ENCODE measurements at regions not wholly inside any gene's neighbourhood (a gene's known extent, or its start where the extent isn't known, plus 50 kb on each side); places are given as distances from the start of the nearest gene placed in this dataset.

DNA sequence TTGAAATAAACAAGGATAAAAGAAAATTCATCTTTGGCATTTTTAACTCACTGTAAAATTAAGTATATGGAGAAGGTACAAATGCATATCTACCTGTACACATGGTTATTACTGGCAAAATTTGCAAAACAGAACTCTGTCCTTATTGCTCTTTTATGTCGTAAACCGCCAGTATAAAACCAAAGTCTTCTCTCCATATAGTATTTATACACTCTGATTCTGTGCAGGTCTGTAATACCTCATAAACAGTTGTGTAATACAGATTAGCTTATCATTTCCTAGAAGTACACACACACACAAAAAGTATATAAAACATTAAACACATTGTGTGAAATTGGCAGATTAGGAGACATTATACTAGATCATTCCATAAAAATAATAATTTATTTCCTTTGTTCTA, 406.6 kb upstream of the ANO3 start:
- peaks cover 0 to 6% (median 1%) of the 10 kb centered on the region in 4 donors for H3K9me3 ChIP-seq (ENCODE audit: control insufficient read depth in 4 of 4, insufficient read depth in 3 of 4, low read length in 3 of 4)
- no peak for DNase-seq
- peaks cover 0 to 16% (median 0%) of the 10 kb centered on the region in 5 donors for H3K4me1 ChIP-seq (ENCODE audit: control insufficient read depth in 5 of 5, insufficient read depth in 5 of 5, low read length in 5 of 5)
- 87 to 96% methylated on average over 2 of the region's 2 CpGs for WGBS, 2 donors
- H3K27ac ChIP-seq (ENCODE audit: low read depth in 1 of 2, low read length in 1 of 2), result no peak overlapping the region
- H3K9ac ChIP-seq (ENCODE audit: insufficient read depth in 1 of 2, low read length in 2 of 2), result no peak overlapping the region
- H3K4me3 ChIP-seq, result no peak overlapping the region
- H3K36me3 ChIP-seq (ENCODE audit: control insufficient read depth in 4 of 4, insufficient read depth in 4 of 4, low read length in 4 of 4), result no peaks in the 10 kb centered on the region
- H3K27me3 ChIP-seq (ENCODE audit: control insufficient read depth in 3 of 3, insufficient read depth in 3 of 3, low read length in 2 of 3), result no peaks in the 10 kb centered on the region
- TF ChIP-seq, protein P1, sequence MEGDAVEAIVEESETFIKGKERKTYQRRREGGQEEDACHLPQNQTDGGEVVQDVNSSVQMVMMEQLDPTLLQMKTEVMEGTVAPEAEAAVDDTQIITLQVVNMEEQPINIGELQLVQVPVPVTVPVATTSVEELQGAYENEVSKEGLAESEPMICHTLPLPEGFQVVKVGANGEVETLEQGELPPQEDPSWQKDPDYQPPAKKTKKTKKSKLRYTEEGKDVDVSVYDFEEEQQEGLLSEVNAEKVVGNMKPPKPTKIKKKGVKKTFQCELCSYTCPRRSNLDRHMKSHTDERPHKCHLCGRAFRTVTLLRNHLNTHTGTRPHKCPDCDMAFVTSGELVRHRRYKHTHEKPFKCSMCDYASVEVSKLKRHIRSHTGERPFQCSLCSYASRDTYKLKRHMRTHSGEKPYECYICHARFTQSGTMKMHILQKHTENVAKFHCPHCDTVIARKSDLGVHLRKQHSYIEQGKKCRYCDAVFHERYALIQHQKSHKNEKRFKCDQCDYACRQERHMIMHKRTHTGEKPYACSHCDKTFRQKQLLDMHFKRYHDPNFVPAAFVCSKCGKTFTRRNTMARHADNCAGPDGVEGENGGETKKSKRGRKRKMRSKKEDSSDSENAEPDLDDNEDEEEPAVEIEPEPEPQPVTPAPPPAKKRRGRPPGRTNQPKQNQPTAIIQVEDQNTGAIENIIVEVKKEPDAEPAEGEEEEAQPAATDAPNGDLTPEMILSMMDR (IDR thresholded peaks at IDR 0.05; ENCODE audit: control extremely low read depth, extremely low read depth), result no peak
- ATAC-seq (ENCODE audit: insufficient read depth, low FRiP score), result no peak

DNA sequence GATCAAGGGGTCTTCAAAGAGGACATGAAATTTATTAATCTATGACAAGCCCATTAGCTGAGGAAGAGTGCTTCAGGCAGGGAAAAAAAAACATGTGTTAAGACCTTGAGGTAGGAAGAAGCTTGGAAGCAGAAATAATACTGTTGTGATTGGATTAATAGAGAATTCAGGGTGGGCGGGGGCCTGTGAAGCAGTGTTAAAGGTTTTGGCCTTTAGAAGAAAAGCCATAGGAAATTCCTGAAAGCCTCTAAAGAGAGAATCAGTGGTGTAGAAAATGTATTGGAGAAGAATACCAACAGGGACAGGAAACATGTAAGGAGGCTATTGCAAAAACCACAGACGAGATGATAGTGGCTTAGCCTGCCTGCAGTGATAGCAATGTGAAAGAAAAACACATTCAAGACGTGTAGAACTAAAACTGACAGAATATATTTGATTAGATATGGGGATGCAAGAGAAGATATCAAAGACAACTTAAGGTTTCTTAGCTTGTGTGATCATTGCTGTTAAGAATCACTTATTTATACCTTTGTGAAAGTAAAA, 404.4 kb upstream of the ANO3 start:
- Histone ChIP-seq H3K4me3 (no peak overlapping the region), H3K4me1 (ENCODE audit: control insufficient read depth in 5 of 5, insufficient read depth in 5 of 5, low read length in 5 of 5) (peaks cover 0 to 16% (median 0%) of the 10 kb centered on the region in 5 donors), H3K9me3 (ENCODE audit: control insufficient read depth in 4 of 4, insufficient read depth in 3 of 4, low read length in 3 of 4) (peaks cover 0 to 2% (median 0%) of the 10 kb centered on the region in 4 donors), H3K9ac (ENCODE audit: insufficient read depth in 1 of 2, low read length in 2 of 2) (no peak overlapping the region), H3K27ac (ENCODE audit: low read depth in 1 of 2, low read length in 1 of 2) (no peak overlapping the region), H3K36me3 (ENCODE audit: control insufficient read depth in 4 of 4, insufficient read depth in 4 of 4, low read length in 4 of 4) (no peaks in the 10 kb centered on the region), H3K27me3 (ENCODE audit: control insufficient read depth in 3 of 3, insufficient read depth in 3 of 3, low read length in 2 of 3) (no peaks in the 10 kb centered on the region)
- TF ChIP-seq, protein P1 (IDR thresholded peaks at IDR 0.05; ENCODE audit: control extremely low read depth, extremely low read depth), result no peak
- 27 to 39% methylated on average over 3 of the region's 3 CpGs for WGBS, 2 donors
- peak in 1 of 3 donors; percentile 58 for DNase-seq
- ATAC-seq (ENCODE audit: insufficient read depth, low FRiP score), result no peak

DNA sequence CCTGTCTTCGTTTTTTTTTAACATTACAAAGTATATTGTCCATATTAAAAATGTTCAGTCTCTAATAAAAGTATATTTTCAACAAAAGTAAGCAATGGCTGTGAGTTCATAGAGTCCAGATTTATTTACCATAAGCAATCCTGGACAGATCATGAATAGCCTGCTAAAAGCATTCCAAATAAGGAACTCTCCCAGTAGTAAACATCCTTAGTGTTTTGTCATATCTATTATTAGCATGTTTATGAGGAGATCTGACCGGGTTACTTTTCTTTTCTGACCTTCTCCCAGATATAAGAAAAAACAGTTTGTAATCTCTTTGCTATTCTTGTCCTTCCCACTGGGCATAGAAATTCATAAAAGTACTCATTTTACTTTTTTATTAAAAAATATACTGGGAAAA, 403.9 kb upstream of the ANO3 start:
- 22% methylated on average over 2 of the region's 2 CpGs for WGBS, 2 donors
- Histone ChIP-seq H3K4me1 (ENCODE audit: control insufficient read depth in 5 of 5, insufficient read depth in 5 of 5, low read length in 5 of 5) (peaks cover 0 to 16% (median 0%) of the 10 kb centered on the region in 5 donors), H3K27ac (ENCODE audit: low read depth in 1 of 2, low read length in 1 of 2) (no peak overlapping the region), H3K9me3 (ENCODE audit: control insufficient read depth in 4 of 4, insufficient read depth in 3 of 4, low read length in 3 of 4) (peaks cover 0 to 2% (median 0%) of the 10 kb centered on the region in 4 donors), H3K9ac (ENCODE audit: insufficient read depth in 1 of 2, low read length in 2 of 2) (no peak overlapping the region), H3K27me3 (ENCODE audit: control insufficient read depth in 3 of 3, insufficient read depth in 3 of 3, low read length in 2 of 3) (no peaks in the 10 kb centered on the region), H3K36me3 (ENCODE audit: control insufficient read depth in 4 of 4, insufficient read depth in 4 of 4, low read length in 4 of 4) (no peaks in the 10 kb centered on the region), H3K4me3 (no peak overlapping the region)
- DNase-seq, result peak in 2 of 3 donors; percentile 79 to 86
- TF ChIP-seq, protein P1 (IDR thresholded peaks at IDR 0.05; ENCODE audit: control extremely low read depth, extremely low read depth), result no peak
- no peak for ATAC-seq (ENCODE audit: insufficient read depth, low FRiP score)

DNA sequence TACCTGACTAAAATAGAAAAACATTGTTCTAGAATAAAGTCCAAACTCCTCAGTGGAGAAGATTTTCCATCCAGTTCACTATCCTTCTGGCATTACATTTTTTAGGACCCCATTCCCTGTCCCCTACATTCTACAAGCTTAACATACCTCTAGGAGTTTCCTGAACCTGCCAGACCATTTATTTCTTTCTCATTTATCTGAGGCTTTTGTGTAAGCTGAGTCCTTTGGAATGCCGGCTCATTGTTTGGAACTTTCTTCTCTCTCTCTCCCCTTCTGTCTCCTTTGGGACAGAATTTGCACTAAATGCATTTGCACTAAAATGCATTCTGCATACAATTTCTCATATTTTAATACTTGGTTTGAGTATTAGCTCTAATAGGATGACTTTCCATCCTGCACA, 393.0 kb upstream of the ANO3 start:
- Histone ChIP-seq H3K4me3 (no peak overlapping the region), H3K27ac (ENCODE audit: low read depth in 1 of 2, low read length in 1 of 2) (no peak overlapping the region), H3K36me3 (ENCODE audit: control insufficient read depth in 4 of 4, insufficient read depth in 4 of 4, low read length in 4 of 4) (no peaks in the 10 kb centered on the region), H3K9ac (ENCODE audit: insufficient read depth in 1 of 2, low read length in 2 of 2) (no peak overlapping the region), H3K27me3 (ENCODE audit: control insufficient read depth in 3 of 3, insufficient read depth in 3 of 3, low read length in 2 of 3) (no peaks in the 10 kb centered on the region), H3K9me3 (ENCODE audit: control insufficient read depth in 4 of 4, insufficient read depth in 3 of 4, low read length in 3 of 4) (peaks cover 0 to 3% (median 2%) of the 10 kb centered on the region in 4 donors), H3K4me1 (ENCODE audit: control insufficient read depth in 5 of 5, insufficient read depth in 5 of 5, low read length in 5 of 5) (peaks cover 0 to 9% (median 0%) of the 10 kb centered on the region in 5 donors)
- 82 to 89% methylated on average over 1 of the region's 1 CpG for WGBS, 2 donors
- TF ChIP-seq, protein P1 (IDR thresholded peaks at IDR 0.05; ENCODE audit: control extremely low read depth, extremely low read depth), result no peak
- ATAC-seq (ENCODE audit: insufficient read depth, low FRiP score) (no peak), DNase-seq (no peak)
